Mucosa of descending colon (tissue), 3 donors: ENCODE measurements at regions not wholly inside any gene's neighbourhood (a gene's known extent, or its start where the extent isn't known, plus 50 kb on each side); places are given as distances from the start of the nearest gene placed in this dataset.

ENCODE experiments used
- ATAC-seq: fragments of 200-7000 bp; cut with Tn5 transposase; one replicate; pipeline ENCODE4 v1.9.1; 2020; ENCODE audit warnings: mild to moderate bottlenecking, moderate library complexity
- DNase-seq, 3 donors: peaks; one replicate each; pipeline ENCODE4 v3.0.0-alpha.2; 2020
- H3K36me3 ChIP-seq: fragments of 200-600 bp; one replicate; pipeline ENCODE4 v1.8.0; 2021; ENCODE audit warnings: low read depth, mild to moderate bottlenecking
- H3K4me1 ChIP-seq: fragments of 200-600 bp; one replicate; pipeline ENCODE4 v1.8.0; 2021; ENCODE audit warnings: low read depth, mild to moderate bottlenecking
- H3K4me3 ChIP-seq: fragments of 200-600 bp; one replicate; pipeline ENCODE4 v1.8.0; 2021; ENCODE audit warnings: mild to moderate bottlenecking
- H3K9me3 ChIP-seq: fragments of 200-600 bp; one replicate; pipeline ENCODE4 v1.8.0; 2021; ENCODE audit warnings: mild to moderate bottlenecking
- intact Hi-C, 2 donors: fragments of 100-400 bp; cut with DNase I in 1 of 2; cut with micrococcal nuclease in 1 of 2; formaldehyde crosslinking; loops; one replicate each; pipeline versions ENCODE4 v1.11.0 to v1.11.1; 2022; cut with DNase I, micrococcal nuclease
- TF ChIP-seq, protein P1 (sequence below): fragments of 200-600 bp; IDR thresholded peaks from one replicate; pipeline ENCODE4 v1.8.0; 2022; ENCODE audit warnings: antibody characterized with exemption, mild to moderate bottlenecking
- donor health status: DM: no; HTN: no; CAD: no; lungs with moderate emphysema.
- donor health status: DM: no; HTN: no; CAD: no.
- donor health status: DM: no; HTN: yes; CAD: no.

DNA sequence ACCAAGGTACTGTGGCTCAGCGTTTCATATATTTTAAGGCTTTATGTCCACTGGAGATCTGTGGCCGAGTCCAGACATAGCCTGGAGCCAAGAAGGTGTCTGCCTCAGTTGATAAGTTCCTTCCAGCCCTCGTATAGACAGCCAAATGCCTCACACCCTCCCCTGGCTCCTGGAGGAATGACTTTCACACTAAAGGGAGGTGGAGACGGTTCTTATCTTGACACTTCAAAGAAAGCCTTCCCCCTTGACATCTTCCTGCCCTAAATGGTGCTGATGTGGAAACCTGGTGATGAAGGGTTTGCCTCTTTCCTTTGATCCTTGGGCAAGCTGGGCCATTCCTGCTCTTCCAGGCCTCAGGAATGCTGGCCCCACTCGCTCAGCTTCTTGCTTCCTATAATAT lies 474.8 kb upstream of the TBX3 start:
- intact Hi-C loops = no loop called here
- DNase-seq (no peak), ATAC-seq (no peak)
- Histone ChIP-seq H3K36me3 (no peaks in the 10 kb centered on the region), H3K4me3 (no peak overlapping the region), H3K4me1 (no peaks in the 10 kb centered on the region), H3K9me3 (no peaks in the 10 kb centered on the region)
- TF ChIP-seq, protein P1, sequence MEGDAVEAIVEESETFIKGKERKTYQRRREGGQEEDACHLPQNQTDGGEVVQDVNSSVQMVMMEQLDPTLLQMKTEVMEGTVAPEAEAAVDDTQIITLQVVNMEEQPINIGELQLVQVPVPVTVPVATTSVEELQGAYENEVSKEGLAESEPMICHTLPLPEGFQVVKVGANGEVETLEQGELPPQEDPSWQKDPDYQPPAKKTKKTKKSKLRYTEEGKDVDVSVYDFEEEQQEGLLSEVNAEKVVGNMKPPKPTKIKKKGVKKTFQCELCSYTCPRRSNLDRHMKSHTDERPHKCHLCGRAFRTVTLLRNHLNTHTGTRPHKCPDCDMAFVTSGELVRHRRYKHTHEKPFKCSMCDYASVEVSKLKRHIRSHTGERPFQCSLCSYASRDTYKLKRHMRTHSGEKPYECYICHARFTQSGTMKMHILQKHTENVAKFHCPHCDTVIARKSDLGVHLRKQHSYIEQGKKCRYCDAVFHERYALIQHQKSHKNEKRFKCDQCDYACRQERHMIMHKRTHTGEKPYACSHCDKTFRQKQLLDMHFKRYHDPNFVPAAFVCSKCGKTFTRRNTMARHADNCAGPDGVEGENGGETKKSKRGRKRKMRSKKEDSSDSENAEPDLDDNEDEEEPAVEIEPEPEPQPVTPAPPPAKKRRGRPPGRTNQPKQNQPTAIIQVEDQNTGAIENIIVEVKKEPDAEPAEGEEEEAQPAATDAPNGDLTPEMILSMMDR = no peak

DNA sequence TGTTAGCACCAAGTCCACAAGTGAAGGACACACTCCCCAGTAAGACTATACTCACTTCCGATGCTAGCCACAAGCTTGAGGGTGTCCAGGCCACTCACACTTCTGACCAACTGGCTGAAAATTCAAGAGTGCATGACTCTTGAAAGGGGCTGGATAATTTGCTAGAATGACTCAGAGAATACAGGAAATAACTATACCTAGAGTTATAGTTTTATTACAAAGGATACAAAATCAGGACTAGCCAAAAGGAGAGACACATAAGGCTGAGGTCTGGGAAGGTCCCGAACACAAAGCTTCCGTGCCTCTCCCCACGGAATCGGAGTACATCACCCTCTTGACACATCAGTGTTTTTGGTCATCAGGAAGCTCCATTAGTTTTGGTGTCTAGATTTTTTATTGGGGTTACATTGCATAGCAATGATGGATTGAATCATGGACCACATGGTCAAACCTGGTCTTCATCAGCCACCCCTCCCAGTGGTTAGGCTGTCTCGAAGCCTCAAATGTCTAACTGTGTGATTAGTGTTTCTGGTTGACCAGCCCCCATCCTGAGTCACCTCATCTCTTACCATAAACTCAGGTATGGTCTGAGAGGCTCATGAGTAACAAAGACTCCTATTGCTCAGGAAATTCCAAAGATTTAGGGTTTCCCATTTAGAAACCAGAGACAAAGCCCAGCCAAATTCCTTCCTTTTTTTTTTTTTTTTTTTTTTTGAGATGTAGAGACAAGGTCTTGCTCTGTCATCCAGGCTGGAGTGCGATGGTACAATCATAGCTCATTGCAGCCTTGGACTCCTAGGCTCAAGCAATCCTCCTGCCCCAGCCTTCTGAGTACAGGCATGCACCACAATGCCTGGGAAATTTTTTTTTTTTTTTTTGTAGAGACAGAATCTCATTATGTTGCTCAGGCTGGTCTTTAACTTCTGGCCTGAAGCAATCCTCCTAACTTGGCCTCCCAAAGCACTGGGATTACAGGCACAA lies 472.0 kb upstream of the TBX3 start:
- ATAC-seq (no peak), DNase-seq (no peak)
- intact Hi-C loops = no loop called here
- no peak overlapping the region for H3K4me3 ChIP-seq
- no peaks in the 10 kb centered on the region for H3K36me3 ChIP-seq
- no peaks in the 10 kb centered on the region for H3K9me3 ChIP-seq
- TF ChIP-seq, protein P1 = no peak
- H3K4me1 ChIP-seq = no peaks in the 10 kb centered on the region

DNA sequence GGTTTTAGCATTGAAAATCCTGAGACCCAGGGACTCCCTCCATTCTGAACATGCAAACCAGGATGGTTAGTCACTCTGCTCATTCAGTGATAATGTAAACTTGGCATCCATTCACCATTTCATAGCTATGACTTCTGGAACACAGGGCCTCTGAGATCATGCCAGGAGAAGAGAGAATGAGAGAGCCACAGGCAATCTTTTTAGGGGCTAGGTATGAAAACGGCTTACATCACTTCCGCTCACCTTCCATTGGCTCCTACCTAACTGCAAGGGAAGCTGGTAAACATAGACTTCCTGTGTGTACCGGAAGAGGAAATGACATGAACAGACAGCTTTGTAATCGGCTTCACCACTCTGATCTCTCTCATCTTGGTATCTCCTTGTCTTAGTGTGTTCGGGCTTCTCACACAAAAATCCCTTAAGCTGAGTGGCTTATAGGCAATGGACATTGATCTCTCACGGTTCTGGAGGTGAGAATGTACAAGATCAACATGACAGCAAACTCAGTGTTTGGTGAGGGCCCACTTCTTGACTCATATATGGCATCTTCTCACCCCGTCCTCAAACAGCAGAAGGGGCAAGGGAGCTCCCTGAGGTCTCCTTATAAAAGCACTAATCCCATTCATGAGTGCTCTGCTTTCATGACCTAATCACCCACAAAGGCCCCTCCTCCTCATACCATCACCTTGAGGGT lies 465.9 kb upstream of the TBX3 start:
- Histone ChIP-seq H3K9me3 (no peaks in the 10 kb centered on the region), H3K36me3 (no peaks in the 10 kb centered on the region), H3K4me1 (no peaks in the 10 kb centered on the region), H3K4me3 (no peak overlapping the region)
- intact Hi-C loops = no loop called here
- DNase-seq (no peak), ATAC-seq (peak; percentile 36)
- TF ChIP-seq, protein P1 = no peak

DNA sequence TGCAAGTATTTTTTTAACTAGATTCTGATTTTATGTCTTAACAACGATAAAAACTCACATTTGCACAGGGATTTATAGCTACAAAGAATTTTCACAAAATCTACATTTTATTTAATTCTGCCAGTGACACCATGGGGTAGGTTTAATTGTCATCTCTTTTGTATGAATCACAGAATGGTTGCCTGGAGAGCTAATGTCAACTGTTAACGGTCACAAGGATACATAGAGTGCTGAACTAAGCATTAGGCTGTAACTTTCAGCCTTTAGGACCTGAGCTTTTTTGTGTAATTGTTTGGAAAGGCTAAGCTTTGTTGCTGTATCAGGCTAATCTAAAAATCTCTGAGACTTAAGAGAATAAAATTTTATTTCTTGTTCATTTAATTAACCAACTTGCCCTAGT lies 465.3 kb upstream of the TBX3 start:
- TF ChIP-seq, protein P1 = no peak
- no peak overlapping the region for H3K4me3 ChIP-seq
- no peaks in the 10 kb centered on the region for H3K4me1 ChIP-seq
- no peaks in the 10 kb centered on the region for H3K36me3 ChIP-seq
- no peaks in the 10 kb centered on the region for H3K9me3 ChIP-seq
- intact Hi-C loops = no loop called here
- ATAC-seq (no peak), DNase-seq (no peak)

DNA sequence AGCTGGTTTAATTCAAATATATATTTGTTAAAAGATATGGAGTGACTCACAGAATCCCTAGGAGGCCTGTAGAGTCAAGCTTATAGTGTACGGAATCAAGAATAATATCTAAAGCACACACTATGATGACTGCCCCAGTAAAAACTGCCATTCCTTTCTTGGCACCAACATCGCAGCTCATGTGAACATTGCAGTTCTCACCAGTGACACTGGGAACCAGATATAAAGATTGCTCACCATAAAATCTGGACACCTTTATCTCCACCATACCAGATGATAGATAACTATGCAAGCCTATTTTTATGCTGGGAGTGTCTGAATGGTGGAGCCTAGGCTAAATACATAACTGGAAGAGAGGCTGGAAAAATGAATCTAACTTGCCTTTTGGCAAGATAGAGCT lies 463.9 kb upstream of the TBX3 start:
- no peak for ATAC-seq
- Histone ChIP-seq H3K36me3 (no peaks in the 10 kb centered on the region), H3K9me3 (no peaks in the 10 kb centered on the region), H3K4me1 (no peaks in the 10 kb centered on the region), H3K4me3 (no peak overlapping the region)
- DNase-seq = no peak
- intact Hi-C loops = no loop called here
- TF ChIP-seq, protein P1 = no peak
